CD14-positive monocyte (primary cell): ENCODE measurements at regions not wholly inside any gene's neighbourhood (a gene's known extent, or its start where the extent isn't known, plus 50 kb on each side); places are given as distances from the start of the nearest gene placed in this dataset.

Experiments
- DNase-seq, 3 donors: peaks; one replicate each; pipeline ENCODE4 v3.0.0-alpha.2; 2011 to 2022
- H2AFZ ChIP-seq: 2 replicates; pipeline ENCODE4 v1.6.0; 2012; ENCODE audit warnings: mild to moderate bottlenecking, low read depth, low read length, inconsistent platforms; ENCODE audit not compliant: insufficient read depth, poor library complexity, severe bottlenecking
- H3K27ac ChIP-seq, 2 donors: 1 replicate in 1 of 2; 2 replicates in 1 of 2; pipeline ENCODE4 v1.5.1; 2012 to 2013; ENCODE audit warnings: low read length in 2 of 2, control low read depth in 1 of 2, inconsistent platforms in 1 of 2, low read depth in 1 of 2, mild to moderate bottlenecking in 1 of 2
- H3K27me3 ChIP-seq, 2 donors: one replicate each; pipeline versions ENCODE4 v1.6.0 to v1.6.1; 2011 to 2013; ENCODE audit warnings: low read length in 2 of 2; ENCODE audit not compliant: control insufficient read depth in 2 of 2, insufficient read depth in 2 of 2
- H3K36me3 ChIP-seq, 2 donors: replicated peaks in 1 of 2; 1 replicate in 1 of 2; 2 replicates in 1 of 2; pipeline versions ENCODE4 v1.5.1 to v1.6.1; 2012 to 2013; ENCODE audit warnings: low read length in 2 of 2, control low read depth in 1 of 2, inconsistent platforms in 1 of 2, mild to moderate bottlenecking in 1 of 2; ENCODE audit not compliant: insufficient read depth in 2 of 2, control insufficient read depth in 1 of 2
- H3K4me1 ChIP-seq, 2 donors: 1 replicate in 1 of 2; 2 replicates in 1 of 2; pipeline versions ENCODE4 v1.5.1 to v1.6.1; 2012 to 2013; ENCODE audit warnings: low read length in 2 of 2, control low read depth in 1 of 2, inconsistent platforms in 1 of 2, mild to moderate bottlenecking in 1 of 2, moderate library complexity in 1 of 2; ENCODE audit not compliant: insufficient read depth in 2 of 2, control insufficient read depth in 1 of 2
- H3K4me2 ChIP-seq: replicated peaks from 2 replicates; pipeline ENCODE3; 2012; ENCODE audit warnings: low read length, moderate library complexity, mild to moderate bottlenecking; ENCODE audit not compliant: poor library complexity, severe bottlenecking; ENCODE audit errors: extremely low read depth
- H3K4me3 ChIP-seq, 3 experiments: fragments of 200-600 bp in 1 of 3; sonication (generic) in 1 of 3; replicated peaks in 1 of 3; 1 replicate in 2 of 3; 2 replicates in 1 of 3; pipeline ENCODE4 v1.5.1; 2011 to 2013; ENCODE audit warnings: low read length in 3 of 3, mild to moderate bottlenecking in 3 of 3, control low read depth in 2 of 3, low read depth in 2 of 3, inconsistent platforms in 1 of 3, moderate library complexity in 1 of 3
- H3K79me2 ChIP-seq: 2 replicates; pipeline ENCODE4 v1.6.0; 2012; ENCODE audit warnings: mild to moderate bottlenecking, control low read depth, inconsistent platforms, low read length, moderate library complexity; ENCODE audit not compliant: insufficient read depth
- H3K9ac ChIP-seq: 2 replicates; pipeline ENCODE4 v1.6.0; 2017; ENCODE audit warnings: low read length, mild to moderate bottlenecking; ENCODE audit not compliant: insufficient read depth, poor library complexity, severe bottlenecking
- H3K9me3 ChIP-seq, 2 donors: replicated peaks in 1 of 2; 1 replicate in 1 of 2; 2 replicates in 1 of 2; pipeline versions ENCODE4 v1.5.1 to v1.6.1; 2012 to 2013; ENCODE audit warnings: low read length in 2 of 2, control low read depth in 1 of 2; ENCODE audit not compliant: control insufficient read depth in 1 of 2, insufficient read depth in 1 of 2
- H4K20me1 ChIP-seq: 2 replicates; pipeline ENCODE4 v1.6.0; 2012; ENCODE audit warnings: mild to moderate bottlenecking, low read length, control low read depth, moderate library complexity; ENCODE audit not compliant: insufficient read depth
- H3K27ac Mint-ChIP-seq, 7 donors: one replicate each; pipeline ENCODE4 v1.8.0; 2020; ENCODE audit warnings: mild to moderate bottlenecking in 7 of 7, mixed read lengths in 7 of 7, moderate library complexity in 6 of 7, inconsistent platforms in 2 of 7
- H3K27me3 Mint-ChIP-seq, 3 donors: one replicate each; pipeline ENCODE4 v1.8.0; 2021 to 2022; ENCODE audit warnings: low read depth in 3 of 3, mild to moderate bottlenecking in 3 of 3, mixed read lengths in 3 of 3, moderate library complexity in 3 of 3, inconsistent platforms in 1 of 3
- H3K36me3 Mint-ChIP-seq, 2 donors: one replicate each; pipeline ENCODE4 v1.8.0; 2020; ENCODE audit warnings: mixed read lengths in 2 of 2, inconsistent platforms in 1 of 2, mild to moderate bottlenecking in 1 of 2
- H3K4me1 Mint-ChIP-seq: one replicate; pipeline ENCODE4 v1.8.0; 2020; ENCODE audit warnings: mild to moderate bottlenecking, mixed read lengths
- H3K4me3 Mint-ChIP-seq, 2 donors: one replicate each; pipeline ENCODE4 v1.8.0; 2020; ENCODE audit warnings: mild to moderate bottlenecking in 2 of 2, mixed read lengths in 2 of 2, moderate library complexity in 1 of 2
- H3K9me3 Mint-ChIP-seq, 7 donors: one replicate each; pipeline ENCODE4 v1.8.0; 2020 to 2022; ENCODE audit warnings: mixed read lengths in 7 of 7, mild to moderate bottlenecking in 6 of 7, moderate library complexity in 6 of 7, inconsistent platforms in 2 of 7
- WGBS: methylation state at CpG from one replicate; pipeline ENCODE4 v1.1.5; 2013; ENCODE audit warnings: missing lambda C conversion rate; ENCODE audit not compliant: insufficient coverage; 5-methylcytosine and 5-hydroxymethylcytosine counted together
- intact Hi-C, 2 donors: fragments of 100-400 bp; cut with micrococcal nuclease; formaldehyde crosslinking; loops; one replicate each; pipeline versions ENCODE4 v1.15.0 to v1.15.1; 2023
- TF ChIP-seq, protein P1 (sequence below): fragments of 200-600 bp; IDR thresholded peaks from one replicate; pipeline ENCODE4 v1.8.0; 2022; ENCODE audit warnings: antibody characterized with exemption, mild to moderate bottlenecking

DNA sequence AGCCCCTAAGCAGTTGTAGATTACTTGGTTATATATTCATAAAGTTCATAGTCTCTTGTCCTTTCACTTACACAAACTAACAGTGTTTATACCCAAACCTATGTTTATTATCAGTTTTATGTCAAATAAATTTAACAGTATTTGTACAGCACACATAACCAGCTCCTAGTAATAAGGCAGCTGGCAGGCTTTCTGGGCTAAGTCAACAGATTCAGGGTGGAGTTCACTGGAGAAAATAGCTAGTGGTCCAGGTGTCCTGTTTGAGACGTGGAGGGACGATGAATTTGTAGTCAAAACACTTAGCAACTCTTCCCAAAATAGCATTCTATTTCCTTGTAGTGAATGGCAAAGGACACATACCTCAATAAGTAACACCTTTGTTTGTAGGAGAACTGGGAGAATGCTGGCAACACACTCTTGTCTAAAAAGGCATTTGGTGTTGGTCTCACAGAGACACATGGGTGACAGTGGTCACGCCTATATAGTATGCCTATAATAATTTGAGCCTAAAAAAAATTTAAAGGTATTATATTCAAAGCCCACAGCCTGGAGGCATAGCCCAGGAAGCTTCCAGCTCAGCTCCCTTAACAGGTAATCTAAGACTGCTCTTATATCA lies 156.4 kb upstream of the CARMIL1 start:
- no peaks in the 10 kb centered on the region for H3K27me3 ChIP-seq
- peak overlapping the region in 1 of 7 donors; percentile 73 for H3K27ac Mint-ChIP-seq
- no peaks in the 10 kb centered on the region for H4K20me1 ChIP-seq
- no peak overlapping the region for H3K4me2 ChIP-seq
- H3K9me3 Mint-ChIP-seq: peaks cover 0 to 6% (median 0%) of the 10 kb centered on the region in 7 donors
- H3K36me3 ChIP-seq: peaks cover 0 to 11% of the 10 kb centered on the region in 2 donors
- no peak for DNase-seq
- WGBS: no CpG with 5 or more reads among the region's 3 CpGs
- H3K4me3 Mint-ChIP-seq: no peak overlapping the region
- no peak overlapping the region for H3K9ac ChIP-seq
- TF ChIP-seq, protein P1, sequence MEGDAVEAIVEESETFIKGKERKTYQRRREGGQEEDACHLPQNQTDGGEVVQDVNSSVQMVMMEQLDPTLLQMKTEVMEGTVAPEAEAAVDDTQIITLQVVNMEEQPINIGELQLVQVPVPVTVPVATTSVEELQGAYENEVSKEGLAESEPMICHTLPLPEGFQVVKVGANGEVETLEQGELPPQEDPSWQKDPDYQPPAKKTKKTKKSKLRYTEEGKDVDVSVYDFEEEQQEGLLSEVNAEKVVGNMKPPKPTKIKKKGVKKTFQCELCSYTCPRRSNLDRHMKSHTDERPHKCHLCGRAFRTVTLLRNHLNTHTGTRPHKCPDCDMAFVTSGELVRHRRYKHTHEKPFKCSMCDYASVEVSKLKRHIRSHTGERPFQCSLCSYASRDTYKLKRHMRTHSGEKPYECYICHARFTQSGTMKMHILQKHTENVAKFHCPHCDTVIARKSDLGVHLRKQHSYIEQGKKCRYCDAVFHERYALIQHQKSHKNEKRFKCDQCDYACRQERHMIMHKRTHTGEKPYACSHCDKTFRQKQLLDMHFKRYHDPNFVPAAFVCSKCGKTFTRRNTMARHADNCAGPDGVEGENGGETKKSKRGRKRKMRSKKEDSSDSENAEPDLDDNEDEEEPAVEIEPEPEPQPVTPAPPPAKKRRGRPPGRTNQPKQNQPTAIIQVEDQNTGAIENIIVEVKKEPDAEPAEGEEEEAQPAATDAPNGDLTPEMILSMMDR: no peak
- no peaks in the 10 kb centered on the region for H3K9me3 ChIP-seq
- H3K4me3 ChIP-seq: no peak overlapping the region
- no peak overlapping the region for H2AFZ ChIP-seq
- peaks cover 35% of the 10 kb centered on the region for H3K4me1 Mint-ChIP-seq
- H3K79me2 ChIP-seq: peaks cover 47% of the 10 kb centered on the region
- H3K36me3 Mint-ChIP-seq: peaks cover 23% of the 10 kb centered on the region in 2 donors
- no peak overlapping the region for H3K27ac ChIP-seq
- H3K4me1 ChIP-seq: peaks cover 20 to 24% of the 10 kb centered on the region in 2 donors
- H3K27me3 Mint-ChIP-seq: no peaks in the 10 kb centered on the region
- intact Hi-C loops: loop anchor here in 1 of 2 donors (10.0 kb wide), 1 partner anchor 52 kb away; no protein-coding TSS in a partner anchor

DNA sequence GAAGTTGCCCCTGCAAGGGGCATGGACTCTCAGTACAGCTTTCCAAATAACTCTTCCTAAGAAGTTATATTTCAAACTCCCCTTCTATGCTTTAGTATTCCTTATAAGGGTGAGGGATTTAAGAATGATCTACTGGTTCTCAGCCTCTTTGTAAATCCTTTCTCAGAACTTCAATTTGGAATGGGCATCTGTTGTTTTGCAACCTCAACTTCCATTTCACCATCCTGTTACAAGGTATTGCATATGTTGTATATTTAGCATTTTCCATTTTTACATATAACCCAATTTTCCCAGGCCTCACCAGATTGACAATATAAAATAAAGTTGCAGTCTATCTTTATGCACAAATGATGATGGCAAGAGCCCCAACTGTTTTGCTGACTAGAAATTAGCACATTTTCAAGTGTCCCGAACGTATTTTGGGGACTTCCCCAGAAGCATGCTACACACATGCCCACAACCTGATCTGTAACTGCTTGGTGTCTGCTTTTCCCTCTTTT lies 154.9 kb upstream of the CARMIL1 start:
- Histone ChIP-seq H3K79me2 (peaks cover 49% of the 10 kb centered on the region), H2AFZ (no peak overlapping the region), H3K9me3 (no peaks in the 10 kb centered on the region), H3K36me3 (peaks cover 0 to 19% of the 10 kb centered on the region in 2 donors), H3K27ac (no peak overlapping the region), H3K4me1 (peaks cover 13 to 17% of the 10 kb centered on the region in 2 donors), H3K27me3 (no peaks in the 10 kb centered on the region), H4K20me1 (no peaks in the 10 kb centered on the region), H3K4me2 (peak overlapping the region; percentile 18), H3K4me3 (peak overlapping the region in 1 of 3 experiments; percentile 0), H3K9ac (no peak overlapping the region)
- TF ChIP-seq, protein P1: no peak
- H3K4me1 Mint-ChIP-seq: peaks cover 25% of the 10 kb centered on the region
- intact Hi-C loops: loop anchor here in 1 of 2 donors (10.0 kb wide), 1 partner anchor 51 kb away; no protein-coding TSS in a partner anchor
- H3K4me3 Mint-ChIP-seq: peak overlapping the region in 1 of 2 donors; percentile 26
- 14% methylated on average over 2 of the region's 2 CpGs for WGBS
- H3K9me3 Mint-ChIP-seq: peaks cover 0 to 4% (median 0%) of the 10 kb centered on the region in 7 donors
- no peak for DNase-seq
- H3K27me3 Mint-ChIP-seq: no peaks in the 10 kb centered on the region
- peak overlapping the region in 3 of 7 donors; percentile 11 to 53 (median 26) for H3K27ac Mint-ChIP-seq
- H3K36me3 Mint-ChIP-seq: peaks cover 25 to 29% of the 10 kb centered on the region in 2 donors
